ENCODE measurements at regions not wholly inside any gene's neighbourhood (a gene's known extent, or its start where the extent isn't known, plus 50 kb on each side); places are given as distances from the start of the nearest gene placed in this dataset.

GRCh38 chr2:205902041-205902899 lies 183.7 kb downstream of the INO80D start:
- no peak for DNase-seq (ENCODE audit: low spot score)

GRCh38 chr2:205901491-205901890 lies 184.5 kb downstream of the INO80D start:
- no peak for DNase-seq (ENCODE audit: low spot score)

GRCh38 chr2:205898744-205899143 lies 187.2 kb downstream of the INO80D start:
- DNase-seq (ENCODE audit: low spot score) = no peak

- DNase-seq (ENCODE audit: low spot score) = no peak
Observed at GRCh38 chr2:205895981-205896655, 189.9 kb downstream of the INO80D start.

- no peak for DNase-seq (ENCODE audit: low spot score)
Observed at GRCh38 chr2:205892665-205893259, 193.2 kb downstream of the INO80D start.

- no peak for DNase-seq (ENCODE audit: low spot score)
Observed at GRCh38 chr2:205892251-205892655, 193.7 kb downstream of the INO80D start.

- no peak for DNase-seq (ENCODE audit: low spot score)
Observed at GRCh38 chr2:205889114-205889513, 196.9 kb downstream of the INO80D start.

GRCh38 chr2:205887637-205888036 lies 198.3 kb downstream of the INO80D start:
- DNase-seq (ENCODE audit: low spot score) = no peak

GRCh38 chr2:205885492-205886099 lies 200.4 kb downstream of the INO80D start:
- peak; percentile 79 for DNase-seq (ENCODE audit: low spot score)

- DNase-seq (ENCODE audit: low spot score) = no peak
Observed at GRCh38 chr2:205883965-205884364, 201.7 kb downstream of the NRP2 start.

- no peak for DNase-seq (ENCODE audit: low spot score)
Observed at GRCh38 chr2:205882806-205883425, 200.6 kb downstream of the NRP2 start.

- no peak for DNase-seq (ENCODE audit: low spot score)
Observed at GRCh38 chr2:205880048-205880447, 197.7 kb downstream of the NRP2 start.

GRCh38 chr2:205878999-205879762 lies 196.9 kb downstream of the NRP2 start:
- no peak for DNase-seq (ENCODE audit: low spot score)

- DNase-seq (ENCODE audit: low spot score) = no peak
Observed at GRCh38 chr2:205877496-205877895, 195.2 kb downstream of the NRP2 start.

- no peak for DNase-seq (ENCODE audit: low spot score)
Observed at GRCh38 chr2:205876127-205876526, 193.8 kb downstream of the NRP2 start.

GRCh38 chr2:205872716-205873115 lies 190.4 kb downstream of the NRP2 start:
- no peak for DNase-seq (ENCODE audit: low spot score)

- no peak for DNase-seq (ENCODE audit: low spot score)
Observed at GRCh38 chr2:205869439-205869838, 187.1 kb downstream of the NRP2 start.

GRCh38 chr2:205868773-205869333 lies 186.6 kb downstream of the NRP2 start:
- no peak for DNase-seq (ENCODE audit: low spot score)

GRCh38 chr2:205868053-205868452 lies 185.8 kb downstream of the NRP2 start:
- no peak for DNase-seq (ENCODE audit: low spot score)

GRCh38 chr2:205867371-205867770 lies 185.1 kb downstream of the NRP2 start:
- no peak for DNase-seq (ENCODE audit: low spot score)

- no peak for DNase-seq (ENCODE audit: low spot score)
Observed at GRCh38 chr2:205865905-205866441, 183.7 kb downstream of the NRP2 start.
